ENCODE measurements at regions not wholly inside any gene's neighbourhood (a gene's known extent, or its start where the extent isn't known, plus 50 kb on each side); places are given as distances from the start of the nearest gene placed in this dataset.

GRCh38 chr6:141164042-141164743 lies 968.5 kb upstream of the GJE1 start:
- no peaks in the 10 kb centered on the region for H3K79me2 ChIP-seq (ENCODE audit: insufficient read depth, low read length)
- H3K4me2 ChIP-seq (ENCODE audit: low read depth, low read length, poor library complexity, severe bottlenecking): no peak overlapping the region
- no peak overlapping the region for H2AFZ ChIP-seq (ENCODE audit: low read depth, low read length, severe bottlenecking)
- H3K9me3 ChIP-seq (ENCODE audit: insufficient read depth, low read length): no peaks in the 10 kb centered on the region
- no peak overlapping the region for H3K9ac ChIP-seq (ENCODE audit: low read length)
- H3F3A ChIP-seq (ENCODE audit: insufficient read depth): no peaks in the 10 kb centered on the region
- no peaks in the 10 kb centered on the region for H4K20me1 ChIP-seq (ENCODE audit: low read depth, low read length)
- no peak overlapping the region for H3K27ac ChIP-seq (ENCODE audit: low read depth, low read length)
- TF ChIP-seq CTCF (IDR thresholded peaks at IDR 0.05; ENCODE audit: insufficient read depth, low read length, poor library complexity, severe bottlenecking): no peak
- no peak for TF ChIP-seq EZH2phosphoT487 (conservative IDR thresholded peaks at IDR 0.05; ENCODE audit: low read length)
- no peaks in the 10 kb centered on the region for H3K9me2 ChIP-seq (replicated peaks; ENCODE audit: insufficient read depth, low read length)
- H3K4me3 ChIP-seq (ENCODE audit: insufficient read depth, low read length, poor library complexity, severe bottlenecking): no peak overlapping the region
- H3K27me3 ChIP-seq (ENCODE audit: low read length): no peaks in the 10 kb centered on the region
- no peaks in the 10 kb centered on the region for H3K36me3 ChIP-seq (ENCODE audit: low read length)

- Histone ChIP-seq H3K9ac (ENCODE audit: low read length) (no peak overlapping the region), H3K36me3 (ENCODE audit: low read length) (no peaks in the 10 kb centered on the region), H3K4me3 (ENCODE audit: insufficient read depth, low read length, poor library complexity, severe bottlenecking) (no peak overlapping the region), H3K27ac (ENCODE audit: low read depth, low read length) (no peak overlapping the region), H3K9me2 (replicated peaks; ENCODE audit: insufficient read depth, low read length) (no peaks in the 10 kb centered on the region), H3K4me2 (ENCODE audit: low read depth, low read length, poor library complexity, severe bottlenecking) (no peak overlapping the region), H4K20me1 (ENCODE audit: low read depth, low read length) (no peaks in the 10 kb centered on the region), H3K9me3 (ENCODE audit: insufficient read depth, low read length) (no peaks in the 10 kb centered on the region), H2AFZ (ENCODE audit: low read depth, low read length, severe bottlenecking) (no peak overlapping the region), H3F3A (ENCODE audit: insufficient read depth) (no peaks in the 10 kb centered on the region), H3K27me3 (ENCODE audit: low read length) (no peaks in the 10 kb centered on the region), H3K79me2 (ENCODE audit: insufficient read depth, low read length) (no peaks in the 10 kb centered on the region)
- TF ChIP-seq EZH2phosphoT487 (conservative IDR thresholded peaks at IDR 0.05; ENCODE audit: low read length) (no peak), CTCF (IDR thresholded peaks at IDR 0.05; ENCODE audit: insufficient read depth, low read length, poor library complexity, severe bottlenecking) (no peak)
Measured at GRCh38 chr6:141163107-141163506, 969.6 kb upstream of the GJE1 start.

GRCh38 chr6:141158740-141159139 lies 974.0 kb upstream of the GJE1 start:
- no peaks in the 10 kb centered on the region for H3K27me3 ChIP-seq (ENCODE audit: low read length)
- no peak overlapping the region for H3K4me2 ChIP-seq (ENCODE audit: low read depth, low read length, poor library complexity, severe bottlenecking)
- H3K4me3 ChIP-seq (ENCODE audit: insufficient read depth, low read length, poor library complexity, severe bottlenecking): no peak overlapping the region
- TF ChIP-seq CTCF (IDR thresholded peaks at IDR 0.05; ENCODE audit: insufficient read depth, low read length, poor library complexity, severe bottlenecking) (no peak), EZH2phosphoT487 (conservative IDR thresholded peaks at IDR 0.05; ENCODE audit: low read length) (no peak)
- no peak overlapping the region for H3K27ac ChIP-seq (ENCODE audit: low read depth, low read length)
- no peaks in the 10 kb centered on the region for H3K36me3 ChIP-seq (ENCODE audit: low read length)
- no peaks in the 10 kb centered on the region for H3K79me2 ChIP-seq (ENCODE audit: insufficient read depth, low read length)
- no peaks in the 10 kb centered on the region for H3K9me3 ChIP-seq (ENCODE audit: insufficient read depth, low read length)
- H3K9ac ChIP-seq (ENCODE audit: low read length): no peak overlapping the region
- no peaks in the 10 kb centered on the region for H3F3A ChIP-seq (ENCODE audit: insufficient read depth)
- H2AFZ ChIP-seq (ENCODE audit: low read depth, low read length, severe bottlenecking): no peak overlapping the region
- no peaks in the 10 kb centered on the region for H3K9me2 ChIP-seq (replicated peaks; ENCODE audit: insufficient read depth, low read length)
- no peaks in the 10 kb centered on the region for H4K20me1 ChIP-seq (ENCODE audit: low read depth, low read length)
